Inferior parietal cortex (tissue), 1 donor: ENCODE measurements at regions not wholly inside any gene's neighbourhood (a gene's known extent, or its start where the extent isn't known, plus 50 kb on each side); places are given as distances from the start of the nearest gene placed in this dataset.
"Not testable (repeated sequence)": the region's sequence is repeated elsewhere in the genome, so short reads cannot be mapped to it uniquely, and the experiment has no call there.

ENCODE experiments used
- DNase-seq: peaks from one replicate; pipeline ENCODE4 v3.0.0-alpha.2; 2016; ENCODE audit errors: extremely low spot score

- DNase-seq = no peak
Measured at GRCh38 chr6:156193381-156193780, 583.8 kb upstream of the ARID1B start.

GRCh38 chr6:156191895-156192294 is 585.3 kb upstream of the ARID1B start:
- no peak for DNase-seq

- not testable (repeated sequence) for DNase-seq
Measured at GRCh38 chr6:156191390-156191789, 585.8 kb upstream of the ARID1B start.

- DNase-seq = no peak
Measured at GRCh38 chr6:156190270-156190669, 586.9 kb upstream of the ARID1B start.

GRCh38 chr6:156189714-156190113 is 587.5 kb upstream of the ARID1B start:
- no peak for DNase-seq

GRCh38 chr6:156189195-156189594 is 588.0 kb upstream of the ARID1B start:
- DNase-seq = no peak

- no peak for DNase-seq
Measured at GRCh38 chr6:156185113-156185512, 592.1 kb upstream of the ARID1B start.

GRCh38 chr6:156183678-156184077 is 593.5 kb upstream of the ARID1B start:
- DNase-seq = no peak

GRCh38 chr6:156182356-156182755 is 594.8 kb upstream of the ARID1B start:
- DNase-seq = no peak

GRCh38 chr6:156181506-156181905 is 595.7 kb upstream of the ARID1B start:
- DNase-seq = no peak

GRCh38 chr6:156175971-156176421 is 601.2 kb upstream of the ARID1B start:
- peak; percentile 21 for DNase-seq

- DNase-seq = no peak
Measured at GRCh38 chr6:156175433-156175832, 601.7 kb upstream of the ARID1B start.

GRCh38 chr6:156174031-156174890 is 602.9 kb upstream of the ARID1B start:
- no peak for DNase-seq

GRCh38 chr6:156169371-156169770 is 607.8 kb upstream of the ARID1B start:
- DNase-seq = no peak

GRCh38 chr6:156167625-156168071 is 609.5 kb upstream of the ARID1B start:
- no peak for DNase-seq

- DNase-seq = no peak
Measured at GRCh38 chr6:156167016-156167624, 610.1 kb upstream of the ARID1B start.

- DNase-seq = no peak
Measured at GRCh38 chr6:156166093-156166492, 611.1 kb upstream of the ARID1B start.

- DNase-seq = no peak
Measured at GRCh38 chr6:156164701-156165452, 612.3 kb upstream of the ARID1B start.

GRCh38 chr6:156163311-156163710 is 613.9 kb upstream of the ARID1B start:
- DNase-seq = no peak

- no peak for DNase-seq
Measured at GRCh38 chr6:156161471-156161870, 615.7 kb upstream of the ARID1B start.

GRCh38 chr6:156160795-156161165 is 616.4 kb upstream of the ARID1B start:
- DNase-seq = no peak

GRCh38 chr6:156160007-156160794 is 617.0 kb upstream of the ARID1B start:
- no peak for DNase-seq
